ENCODE measurements at regions not wholly inside any gene's neighbourhood (a gene's known extent, or its start where the extent isn't known, plus 50 kb on each side); places are given as distances from the start of the nearest gene placed in this dataset.

DNA sequence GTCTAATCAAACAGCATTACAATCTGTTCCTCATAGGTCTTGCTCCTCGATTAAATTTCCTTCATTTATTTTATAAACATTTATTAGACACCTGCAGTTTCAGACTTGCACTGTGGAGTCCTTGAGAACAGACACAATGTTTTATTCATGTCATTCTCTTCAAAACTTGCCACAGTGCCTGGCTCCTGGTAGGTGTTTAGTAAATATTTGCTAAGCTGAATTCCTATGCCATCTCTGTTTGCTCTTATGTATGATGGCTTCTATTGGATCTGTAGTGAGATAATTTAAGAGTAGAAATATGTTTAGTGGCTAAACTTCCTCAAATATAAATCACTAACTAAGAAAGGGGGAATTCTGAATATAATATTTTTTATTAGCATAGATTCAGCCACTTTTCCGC, 61.4 kb downstream of the LRATD1 start:
- TF ChIP-seq CTCF (IDR thresholded peaks at IDR 0.05 in 2 of 3, conservative IDR thresholded peaks at IDR 0.05 in 1 of 3; ENCODE audit: control insufficient read depth in 2 of 3, extremely low read depth in 1 of 3, insufficient read depth in 1 of 3, low read depth in 3 of 3, low read length in 3 of 3) (no peak), POLR2A (IDR thresholded peaks at IDR 0.05; ENCODE audit: low read depth, low read length) (no peak), POLR2AphosphoS5 (IDR thresholded peaks at IDR 0.05; ENCODE audit: low read length) (no peak), EZH2 (IDR thresholded peaks at IDR 0.05; ENCODE audit: borderline replicate concordance, control insufficient read depth, low read depth, low read length) (no peak), ATF3 (IDR thresholded peaks at IDR 0.05; ENCODE audit: borderline replicate concordance, extremely low read depth, low read depth, low read length) (no peak), NBN (IDR thresholded peaks at IDR 0.05) (no peak), SIX5 (IDR thresholded peaks at IDR 0.05; ENCODE audit: low read depth, low read length, severe bottlenecking) (no peak)
- TF ChIP-seq, protein P1, sequence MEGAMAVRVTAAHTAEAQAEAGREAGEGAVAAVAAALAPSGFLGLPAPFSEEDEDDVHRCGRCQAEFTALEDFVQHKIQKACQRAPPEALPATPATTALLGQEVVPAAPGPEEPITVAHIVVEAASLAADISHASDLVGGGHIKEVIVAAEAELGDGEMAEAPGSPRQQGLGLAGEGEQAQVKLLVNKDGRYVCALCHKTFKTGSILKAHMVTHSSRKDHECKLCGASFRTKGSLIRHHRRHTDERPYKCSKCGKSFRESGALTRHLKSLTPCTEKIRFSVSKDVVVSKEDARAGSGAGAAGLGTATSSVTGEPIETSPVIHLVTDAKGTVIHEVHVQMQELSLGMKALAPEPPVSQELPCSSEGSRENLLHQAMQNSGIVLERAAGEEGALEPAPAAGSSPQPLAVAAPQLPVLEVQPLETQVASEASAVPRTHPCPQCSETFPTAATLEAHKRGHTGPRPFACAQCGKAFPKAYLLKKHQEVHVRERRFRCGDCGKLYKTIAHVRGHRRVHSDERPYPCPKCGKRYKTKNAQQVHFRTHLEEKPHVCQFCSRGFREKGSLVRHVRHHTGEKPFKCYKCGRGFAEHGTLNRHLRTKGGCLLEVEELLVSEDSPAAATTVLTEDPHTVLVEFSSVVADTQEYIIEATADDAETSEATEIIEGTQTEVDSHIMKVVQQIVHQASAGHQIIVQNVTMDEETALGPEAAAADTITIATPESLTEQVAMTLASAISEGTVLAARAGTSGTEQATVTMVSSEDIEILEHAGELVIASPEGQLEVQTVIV (IDR thresholded peaks at IDR 0.05; ENCODE audit: borderline replicate concordance, partially characterized antibody): no peak

All from GM12878 (cell line).